ENCODE measurements at regions not wholly inside any gene's neighbourhood (a gene's known extent, or its start where the extent isn't known, plus 50 kb on each side); places are given as distances from the start of the nearest gene placed in this dataset.

DNA sequence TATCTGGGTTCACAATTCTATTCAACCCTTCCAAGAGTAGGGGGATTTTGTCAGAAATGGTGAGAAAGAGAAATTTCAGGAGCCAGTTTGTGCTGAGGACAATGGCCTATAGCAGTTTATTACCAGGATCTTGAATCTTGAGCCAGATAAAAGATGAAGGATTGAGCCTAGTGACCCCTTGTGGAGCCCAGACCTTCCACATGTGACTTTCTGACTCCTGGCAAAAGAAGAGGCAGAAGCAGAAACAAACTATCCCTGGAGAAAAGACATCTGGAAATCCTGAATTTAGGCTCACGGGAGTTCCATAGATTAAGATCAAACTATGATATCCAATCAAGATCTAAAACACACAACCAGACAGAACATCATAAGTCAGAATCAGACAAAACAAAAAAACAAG lies 60.9 kb upstream of the CHRM2 start:
- no peak for DNase-seq

DNA sequence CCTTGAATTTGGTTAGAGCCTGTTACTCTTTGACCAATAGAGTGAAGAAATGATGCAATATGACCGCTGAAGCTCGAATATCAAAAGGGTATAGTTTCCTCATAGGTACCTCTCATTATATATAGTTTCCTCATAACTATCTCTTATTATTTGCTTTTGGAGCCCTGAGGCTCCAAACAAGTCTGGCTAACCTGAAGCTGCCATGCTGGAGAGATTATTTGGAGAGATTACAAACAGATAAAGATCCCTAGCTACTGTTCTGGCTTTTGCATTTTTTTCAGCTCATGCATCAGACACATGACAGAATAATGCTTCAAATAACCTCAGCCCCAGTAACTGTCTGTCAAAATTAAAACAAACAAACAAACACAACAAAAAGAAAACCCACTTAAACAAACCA lies 65.4 kb upstream of the CHRM2 start:
- DNase-seq, result no peak

- no peak for DNase-seq
These were observed 84.5 kb upstream of the CHRM2 start for GRCh38 chr7:136783934-136784333.

DNA sequence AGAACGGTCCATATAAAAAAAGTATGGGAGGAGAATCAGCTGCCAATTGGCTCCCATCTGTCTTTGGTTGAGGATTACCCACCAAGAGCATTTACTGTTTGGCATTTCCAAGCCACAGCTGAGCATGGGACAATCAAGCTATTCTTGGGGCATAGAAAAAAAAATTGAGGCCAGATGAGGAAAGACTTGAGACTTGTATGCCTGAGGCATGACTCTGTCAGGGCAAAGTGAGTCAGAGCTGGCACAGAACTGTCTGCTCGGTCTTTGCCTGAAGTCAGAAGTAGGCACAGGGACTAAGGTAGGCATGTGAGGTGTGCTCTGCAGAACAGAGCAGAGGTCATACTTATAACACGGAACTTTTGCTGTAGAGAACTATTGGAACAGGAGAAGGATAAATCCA lies 126.5 kb upstream of the CHRM2 start:
- DNase-seq, result no peak

- no peak for DNase-seq
These were observed 139.5 kb upstream of the CHRM2 start for GRCh38 chr7:136728945-136729344.

- DNase-seq, result no peak
These were observed 142.0 kb upstream of the CHRM2 start for GRCh38 chr7:136726460-136726859.

DNA sequence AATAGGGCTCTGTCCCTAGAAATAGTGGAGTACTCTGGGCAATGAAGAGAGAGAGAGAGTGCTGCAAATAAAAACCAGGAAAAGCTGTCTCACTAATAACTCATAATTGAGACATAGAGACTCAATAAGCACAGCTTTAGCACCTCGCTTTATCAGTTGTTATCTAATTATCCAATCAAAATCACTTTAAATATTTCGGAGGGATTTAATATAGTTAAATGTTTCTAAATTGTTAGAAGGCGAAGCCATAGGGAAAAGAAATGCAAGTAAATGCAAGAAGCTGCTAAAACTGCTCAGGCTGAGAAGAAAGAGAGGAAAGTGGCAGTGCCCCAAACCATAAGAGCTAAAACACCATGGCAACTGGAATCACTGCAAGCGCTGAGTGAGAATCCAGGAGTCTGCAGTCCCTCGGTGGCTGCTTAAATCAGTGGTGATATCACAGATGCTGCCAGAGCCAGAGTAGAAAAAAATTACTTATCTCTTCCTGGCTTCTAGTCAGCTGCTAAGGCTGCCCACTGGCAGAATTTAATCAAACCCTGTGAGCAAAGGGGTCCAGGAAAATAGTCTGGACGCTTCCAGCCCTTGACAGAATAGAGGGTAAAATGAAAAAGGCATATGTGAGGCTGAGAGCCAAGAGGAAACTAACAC lies 150.4 kb upstream of the CHRM2 start:
- DNase-seq, result no peak

- no peak for DNase-seq
These were observed 154.4 kb upstream of the CHRM2 start for GRCh38 chr7:136714062-136714461.

DNA sequence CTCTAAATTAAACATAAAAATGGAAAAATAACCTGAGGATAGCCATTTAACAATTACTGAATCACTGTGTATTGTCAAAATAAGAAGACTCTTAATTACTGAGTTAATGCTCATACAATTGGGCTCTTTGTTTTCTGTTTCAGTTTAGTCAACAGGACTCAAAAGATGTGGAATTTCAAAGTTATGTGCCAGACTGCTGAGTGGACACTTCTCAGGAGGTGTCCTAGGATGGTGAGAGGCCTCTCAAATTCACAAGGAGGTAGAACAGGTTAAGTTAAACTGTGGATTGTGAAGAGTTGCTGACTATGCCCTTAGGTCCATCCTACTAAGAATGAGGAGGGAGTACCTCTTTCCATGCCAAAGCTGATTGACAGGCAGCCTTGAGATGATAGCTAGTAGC lies 157.7 kb upstream of the CHRM2 start:
- no peak for DNase-seq

- DNase-seq, result no peak
These were observed 158.6 kb upstream of the CHRM2 start for GRCh38 chr7:136709876-136710275.

- no peak for DNase-seq
These were observed 165.5 kb upstream of the CHRM2 start for GRCh38 chr7:136702913-136703312.

GRCh38 chr7:136698977-136699376 lies 169.5 kb upstream of the CHRM2 start:
- no peak for DNase-seq

DNA sequence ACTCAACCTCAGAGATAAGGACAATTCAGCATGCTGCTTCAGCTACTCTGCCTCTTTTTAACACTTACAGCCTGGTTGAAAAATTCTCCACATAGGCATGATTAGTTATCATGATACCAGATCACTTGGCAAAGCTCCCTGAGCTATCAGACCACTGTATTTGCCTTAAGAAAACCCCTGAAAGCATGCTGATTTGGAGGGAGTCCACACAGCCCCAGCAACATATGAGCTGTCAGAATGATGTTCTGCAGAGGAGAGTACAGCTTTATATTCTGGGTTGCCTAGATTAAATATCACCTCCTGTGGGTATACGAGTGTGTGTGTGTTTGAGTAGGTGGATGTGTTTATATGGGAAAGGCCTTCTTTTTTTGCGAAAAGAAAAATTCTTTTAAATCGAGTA lies 170.2 kb upstream of the CHRM2 start:
- DNase-seq, result no peak

DNA sequence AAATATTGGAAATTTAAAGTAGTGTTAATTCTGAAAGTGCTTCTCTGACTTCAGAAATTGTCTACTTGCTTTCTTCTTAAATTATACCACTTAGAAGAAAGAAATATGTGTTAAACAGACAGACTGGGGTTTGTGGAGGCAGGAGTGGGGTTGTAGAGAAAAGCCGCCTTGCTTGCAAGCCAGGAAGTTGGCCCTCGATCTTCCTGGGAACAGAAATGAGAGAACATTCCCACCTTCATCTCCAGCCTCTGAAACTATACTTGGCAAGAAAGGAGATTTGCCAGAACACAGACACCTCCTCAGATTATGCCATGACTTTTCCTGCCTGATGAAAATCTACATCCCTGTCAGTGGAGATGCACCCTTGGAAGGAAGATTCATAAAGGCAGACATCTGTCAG lies 171.2 kb upstream of the CHRM2 start:
- no peak for DNase-seq

DNA sequence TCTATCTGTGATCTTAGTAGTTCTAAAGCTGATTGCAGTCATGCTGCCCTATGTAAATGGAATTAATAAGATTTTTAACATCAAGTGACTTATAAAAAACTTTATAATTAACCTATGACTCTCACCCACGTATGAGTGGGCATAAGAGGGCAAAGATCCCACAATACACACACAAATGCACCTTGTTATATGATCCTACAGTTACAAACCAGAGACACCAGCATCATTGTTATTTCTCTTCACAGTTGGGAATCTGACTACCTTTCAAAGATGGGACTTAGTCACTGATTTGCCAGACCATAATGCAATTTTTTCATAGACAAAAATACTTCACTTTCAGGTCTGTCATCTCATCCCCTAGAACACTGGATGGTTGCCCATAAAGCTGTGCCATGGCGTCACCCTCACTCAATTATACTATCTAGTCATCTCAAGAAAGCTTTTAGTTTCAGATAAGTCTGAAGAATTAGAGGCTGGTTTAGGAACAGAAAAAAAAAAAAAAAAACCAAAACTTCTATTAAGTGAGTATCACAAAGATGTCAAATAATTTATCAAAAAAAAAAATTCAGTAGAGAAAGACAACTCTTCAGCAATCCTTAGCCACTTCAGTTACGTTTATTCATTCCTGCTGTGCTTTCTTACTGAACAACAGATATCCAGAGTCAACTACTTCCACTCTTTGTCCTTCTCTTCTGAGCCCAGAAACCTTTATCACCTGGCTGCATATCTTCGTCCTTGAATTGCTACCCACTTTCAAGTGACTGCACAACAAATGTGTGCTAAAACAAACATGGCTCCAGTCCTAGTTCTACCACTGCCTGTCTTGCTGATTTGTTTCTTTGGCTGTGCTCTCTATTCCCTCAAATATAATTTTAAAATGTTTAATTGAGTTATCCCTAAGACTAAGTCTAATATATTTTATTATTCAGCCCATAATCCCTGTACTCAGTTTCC lies 175.0 kb upstream of the CHRM2 start:
- DNase-seq, result no peak

- DNase-seq, result no peak
These were observed 176.2 kb upstream of the CHRM2 start for GRCh38 chr7:136692221-136692620.

GRCh38 chr7:136688601-136689000 lies 179.9 kb upstream of the CHRM2 start:
- DNase-seq, result no peak

GRCh38 chr7:136687693-136688322 lies 180.6 kb upstream of the CHRM2 start:
- no peak for DNase-seq

GRCh38 chr7:136685501-136686173 lies 182.8 kb upstream of the CHRM2 start:
- DNase-seq, result no peak

DNA sequence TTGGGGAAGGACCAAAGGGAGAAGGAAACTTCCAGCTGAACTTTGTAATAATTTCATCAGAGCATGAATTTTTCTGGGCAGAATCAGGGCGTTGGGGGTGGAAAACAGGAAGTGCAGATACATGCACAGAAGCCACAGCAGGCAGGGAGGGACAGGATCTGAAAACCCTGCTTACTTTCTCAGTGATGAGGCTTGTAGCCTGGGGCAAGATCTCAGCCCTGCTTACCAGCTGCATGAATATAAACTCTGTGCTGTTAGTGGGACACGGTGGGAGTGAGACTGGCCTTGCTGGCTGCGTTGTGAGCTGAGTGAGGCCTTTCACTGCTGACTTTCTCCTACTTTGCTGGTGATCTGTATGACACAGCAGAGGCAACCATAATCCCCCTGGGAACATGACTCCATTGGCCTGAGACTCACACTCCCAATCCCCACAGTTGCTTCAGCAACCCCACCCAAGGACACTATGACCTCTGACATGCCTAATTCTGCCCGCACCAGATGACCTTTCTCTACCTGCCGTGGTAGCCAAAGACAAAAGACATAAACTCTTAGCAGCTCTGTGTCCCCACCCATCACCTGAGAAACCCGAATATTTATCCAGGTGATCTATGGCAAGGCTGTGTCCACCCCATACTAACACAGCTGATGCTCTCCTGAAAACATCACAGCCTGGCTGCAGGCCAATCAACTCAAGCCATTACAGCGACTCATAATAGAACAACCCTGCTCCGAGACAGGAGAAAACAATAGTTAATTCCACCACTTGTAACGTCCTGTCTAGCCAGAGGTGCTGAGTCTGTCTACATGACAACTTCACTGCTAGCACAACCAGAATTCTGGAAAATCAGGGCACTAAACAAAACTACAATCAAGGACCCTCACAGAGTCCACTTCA lies 190.7 kb upstream of the CHRM2 start:
- DNase-seq, result no peak

DNA sequence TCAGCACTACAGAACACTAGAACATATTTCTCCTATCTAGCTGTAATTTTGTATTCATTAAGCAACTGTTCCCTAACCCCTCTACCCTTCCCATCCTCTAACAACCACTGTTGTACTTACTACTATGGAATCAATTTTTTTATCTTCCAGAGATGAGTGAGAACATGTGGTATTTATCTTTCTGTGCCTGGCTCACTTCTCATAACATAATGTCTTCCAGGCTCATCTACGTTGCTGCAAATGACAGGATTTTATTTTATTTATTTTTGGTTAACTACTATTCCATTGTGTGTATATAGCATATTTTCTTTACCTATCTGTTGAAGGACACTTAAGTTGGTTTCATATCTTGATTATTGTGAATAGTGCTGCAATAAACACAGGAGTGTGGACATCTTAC lies 200.9 kb upstream of the CHRM2 start:
- DNase-seq, result no peak

- no peak for DNase-seq
These were observed 202.5 kb upstream of the CHRM2 start for GRCh38 chr7:136665878-136666509.
